ENCODE measurements at regions not wholly inside any gene's neighbourhood (a gene's known extent, or its start where the extent isn't known, plus 50 kb on each side); places are given as distances from the start of the nearest gene placed in this dataset.
"Not testable (repeated sequence)": the region's sequence is repeated elsewhere in the genome, so short reads cannot be mapped to it uniquely, and the experiment has no call there.

- DNase-seq: no peak
These were observed 710.2 kb upstream of the ACO1 start for GRCh38 chr9:31674264-31674663.

DNA sequence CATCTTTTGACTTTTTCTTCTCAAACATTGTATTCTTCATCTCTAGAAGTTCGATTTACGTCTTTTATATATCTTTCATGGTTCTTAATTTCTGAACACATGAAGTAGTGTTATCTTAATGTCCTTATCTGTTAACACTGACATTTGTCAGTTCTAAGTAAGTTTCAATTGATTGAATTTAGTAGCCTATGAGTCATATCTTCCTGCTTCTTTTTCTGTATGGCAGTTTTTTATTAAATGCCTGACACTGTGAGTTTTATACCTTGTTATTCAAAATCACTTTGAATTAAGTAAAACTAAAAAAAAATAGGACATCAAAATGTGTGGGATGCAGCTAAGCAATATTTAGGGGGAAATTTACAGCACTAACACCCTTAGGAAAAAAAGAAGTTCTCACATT is 707.0 kb upstream of the ACO1 start:
- no peak for DNase-seq

DNA sequence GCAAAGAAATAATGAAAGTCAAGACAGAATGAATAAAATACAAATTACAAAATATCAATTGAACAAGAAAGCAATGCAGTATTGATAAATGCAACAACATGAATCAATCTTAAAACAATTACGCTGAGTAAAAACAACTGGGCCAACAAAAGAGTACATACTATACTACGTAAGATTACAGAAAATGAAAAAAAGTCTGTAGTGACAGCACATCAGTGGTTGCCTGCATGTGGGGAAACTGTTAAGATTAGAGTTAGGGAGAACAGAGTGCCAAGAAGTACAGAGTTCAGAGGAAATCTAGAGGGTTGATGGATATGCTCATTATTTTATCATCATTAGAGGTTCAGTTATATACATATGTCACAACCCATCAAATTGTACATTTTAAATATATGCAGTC is 706.6 kb upstream of the ACO1 start:
- DNase-seq: no peak

GRCh38 chr9:31683116-31683515 is 701.3 kb upstream of the ACO1 start:
- DNase-seq: no peak

DNA sequence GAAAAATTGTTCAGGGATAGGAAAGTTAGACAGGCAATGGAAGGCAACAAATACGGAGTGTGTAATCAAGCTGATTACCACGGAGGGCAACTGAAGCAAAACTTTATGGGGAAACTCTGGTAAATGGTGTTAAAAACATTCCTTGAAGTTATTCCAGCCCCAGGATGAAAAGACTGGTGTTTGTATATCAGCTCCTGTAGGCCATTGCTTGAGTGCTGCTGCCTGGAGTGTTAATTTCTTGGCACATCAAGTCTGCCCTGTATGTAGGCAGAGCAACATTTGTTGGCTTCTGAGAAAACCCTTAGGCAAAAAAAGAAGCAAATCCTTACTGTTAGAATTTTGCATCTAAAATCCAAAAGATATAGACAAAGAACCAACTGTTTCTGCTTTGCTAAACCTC is 686.5 kb upstream of the ACO1 start:
- no peak for DNase-seq

DNA sequence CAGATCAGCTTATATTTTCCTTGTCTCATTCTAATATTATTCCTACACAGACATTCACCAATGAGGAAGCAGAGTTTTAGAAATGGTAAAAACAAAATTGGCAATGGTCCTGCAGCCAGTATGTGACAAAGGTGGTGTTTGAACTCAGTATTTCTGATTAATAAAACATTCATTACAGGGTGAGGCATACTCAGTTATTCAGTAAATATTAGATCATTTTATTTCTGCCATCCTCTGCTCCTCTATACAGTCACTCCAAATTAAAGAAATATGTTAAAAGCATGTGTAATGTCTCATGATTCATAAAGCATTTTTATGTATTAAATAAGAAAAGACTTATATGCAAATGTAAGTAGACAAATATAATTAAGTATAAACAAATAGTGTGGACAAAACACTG is 684.6 kb upstream of the ACO1 start:
- DNase-seq: no peak

DNA sequence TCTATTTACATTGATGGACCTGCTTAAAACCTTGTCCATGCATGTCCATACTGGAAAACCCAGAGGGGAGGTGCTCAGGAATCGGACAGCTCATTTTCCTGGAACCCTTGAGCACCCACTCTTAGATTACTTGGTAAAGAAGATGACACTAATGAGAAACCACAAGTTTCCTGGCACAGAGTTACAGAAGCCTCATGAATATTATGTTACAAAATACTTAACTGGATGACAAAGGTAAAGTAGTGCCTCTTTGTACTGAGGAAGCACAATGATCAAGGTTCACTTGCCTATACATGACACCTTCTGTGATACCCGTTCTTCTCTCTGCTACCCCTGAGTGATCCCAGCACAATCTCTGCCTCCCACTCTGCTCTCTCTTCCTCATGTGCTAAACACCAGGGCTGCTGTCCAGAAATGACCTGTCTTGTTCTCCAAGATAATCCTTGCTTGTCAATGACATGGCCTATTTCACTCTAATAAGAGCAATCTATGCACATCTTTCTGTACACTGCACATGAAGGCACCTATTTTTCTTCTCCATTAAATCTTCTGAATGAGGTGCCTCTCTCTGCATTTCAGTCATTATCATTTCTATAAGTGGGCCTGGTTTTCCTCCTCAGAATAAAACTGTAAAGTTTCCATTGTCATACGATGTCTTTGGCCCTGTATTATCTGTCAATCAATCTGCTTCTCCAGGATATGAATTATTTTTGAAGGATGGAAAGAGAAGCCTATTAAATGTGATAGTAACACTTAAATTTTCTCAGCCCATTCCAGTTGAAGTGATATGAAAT is 684.0 kb upstream of the ACO1 start:
- DNase-seq: no peak

GRCh38 chr9:31702957-31703356 is 681.5 kb upstream of the ACO1 start:
- no peak for DNase-seq

- no peak for DNase-seq
These were observed 669.2 kb upstream of the ACO1 start for GRCh38 chr9:31715250-31715649.

- DNase-seq: no peak
These were observed 665.2 kb upstream of the ACO1 start for GRCh38 chr9:31719262-31719661.

DNA sequence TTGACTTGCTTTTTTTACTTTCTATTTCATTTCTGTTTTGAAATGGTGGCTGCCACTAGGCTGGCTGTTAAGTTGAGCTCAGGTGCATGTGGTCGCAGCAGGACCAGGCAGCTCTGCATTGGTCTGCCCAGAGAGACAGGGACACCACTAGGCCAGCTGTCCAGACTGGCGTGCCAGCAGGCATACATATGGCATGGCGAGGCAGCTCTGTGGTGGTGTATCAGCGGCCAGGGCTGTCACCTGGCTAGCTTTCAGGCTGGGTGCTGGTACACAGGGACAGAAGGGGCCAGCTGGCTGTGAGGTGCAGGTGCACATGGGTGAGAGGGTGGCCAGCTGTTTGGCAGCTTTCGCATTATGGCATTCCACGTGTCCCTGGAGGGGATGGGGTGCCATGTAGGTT is 654.0 kb upstream of the ACO1 start:
- DNase-seq: no peak

DNA sequence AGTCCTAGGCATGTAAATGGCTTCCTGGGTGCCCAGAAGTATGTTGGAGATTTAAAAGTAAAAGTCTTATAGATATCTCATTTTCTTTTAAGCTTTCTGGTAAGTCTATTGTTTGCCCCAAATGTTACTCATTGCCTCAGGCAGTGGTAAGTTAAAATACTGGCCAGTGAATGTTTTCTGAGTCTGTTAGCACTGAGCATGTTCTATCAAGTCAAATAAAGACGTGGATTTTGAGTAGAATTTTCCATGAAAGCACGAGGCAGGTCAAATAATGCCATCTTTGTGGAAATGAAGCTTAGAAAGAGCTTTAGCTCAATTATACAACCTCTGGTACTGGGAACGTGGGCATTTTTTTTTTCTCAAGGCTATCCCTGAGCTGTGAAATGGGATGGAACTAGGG is 651.3 kb upstream of the ACO1 start:
- DNase-seq: no peak

DNA sequence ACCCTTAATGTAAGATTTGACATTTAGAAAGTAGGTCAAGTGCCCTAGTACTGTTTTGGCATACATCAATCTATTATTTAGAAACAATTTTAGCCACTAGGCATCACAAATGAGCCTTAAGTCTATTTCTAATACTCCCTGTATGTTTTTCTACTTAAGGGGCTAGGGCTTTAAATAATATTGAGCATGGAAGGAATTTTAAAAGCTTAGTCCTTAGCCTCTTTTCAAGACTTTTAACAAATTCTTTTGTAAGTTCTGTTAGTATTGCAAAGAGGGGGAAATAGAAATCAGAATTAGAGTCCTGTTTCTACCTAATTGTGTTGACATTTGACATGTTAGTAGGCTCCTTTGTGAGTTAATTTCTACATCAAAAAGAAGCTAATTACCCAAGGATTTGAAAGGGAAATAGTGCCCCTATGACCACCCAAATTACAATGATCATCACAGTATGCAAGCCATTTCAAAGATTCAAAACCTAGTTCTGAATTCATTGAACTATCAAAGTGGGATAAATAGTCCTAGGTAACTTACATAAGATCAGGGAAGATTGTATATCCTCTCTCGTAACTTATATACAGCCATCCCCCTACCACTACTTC is 647.8 kb upstream of the ACO1 start:
- DNase-seq: no peak

DNA sequence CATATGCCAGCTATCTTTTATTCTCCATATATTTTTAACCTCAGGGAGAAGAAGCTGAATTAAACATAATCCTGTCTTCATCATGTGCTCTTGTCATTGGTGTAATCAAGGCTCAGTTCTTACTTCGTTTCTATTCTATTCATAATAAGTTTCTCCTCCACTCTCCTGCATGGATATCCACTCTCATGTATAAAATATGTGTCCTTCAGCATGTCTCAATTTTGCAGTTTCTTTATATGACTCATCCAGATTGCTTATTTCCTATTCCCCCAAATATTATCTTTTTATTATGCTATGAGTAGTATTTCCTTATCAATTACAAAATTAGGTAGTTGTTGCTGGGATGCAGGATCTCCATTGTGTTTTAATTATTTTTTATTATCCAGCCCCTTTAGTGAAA is 643.7 kb upstream of the ACO1 start:
- DNase-seq: no peak

DNA sequence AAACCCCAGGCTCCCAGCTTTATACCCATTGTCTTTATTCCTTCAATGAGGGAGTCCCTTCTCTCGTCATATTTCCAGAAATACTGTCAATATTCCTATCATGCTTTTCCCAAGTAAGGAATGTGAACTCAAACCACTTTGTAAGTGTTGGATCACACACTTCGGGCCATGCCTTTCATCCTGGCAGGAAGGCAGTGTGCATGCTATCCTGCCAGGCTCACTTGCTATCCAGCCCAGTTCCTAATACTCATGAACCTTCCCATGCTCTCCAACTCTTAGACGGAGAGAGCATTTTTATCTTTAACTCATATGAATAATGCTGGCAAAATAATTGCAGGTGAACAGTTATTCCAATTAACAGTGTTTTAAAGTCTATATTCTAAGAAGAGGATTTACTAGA is 639.9 kb upstream of the ACO1 start:
- DNase-seq: no peak

GRCh38 chr9:31745468-31745867 is 639.0 kb upstream of the ACO1 start:
- no peak for DNase-seq

DNA sequence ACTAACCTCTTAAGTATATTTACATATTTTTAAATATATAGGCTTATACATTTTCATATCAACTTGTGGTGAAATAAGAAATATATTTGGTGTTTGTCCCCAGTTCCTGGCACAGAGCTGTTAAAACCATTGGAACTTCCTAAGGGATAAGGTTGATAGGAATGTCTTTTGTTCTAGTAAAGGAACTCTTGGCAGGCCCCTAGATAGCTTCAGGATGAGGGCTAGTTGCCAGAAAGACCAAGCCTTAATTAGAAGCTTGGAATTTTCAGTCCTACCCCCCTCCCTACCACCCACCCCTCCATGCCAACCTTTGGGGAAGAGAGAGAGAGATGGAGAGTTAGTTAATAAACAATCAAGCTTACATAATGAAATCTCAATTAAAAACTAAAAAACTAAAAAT is 638.6 kb upstream of the ACO1 start:
- DNase-seq: no peak

- no peak for DNase-seq
These were observed 630.7 kb upstream of the ACO1 start for GRCh38 chr9:31753756-31754155.

DNA sequence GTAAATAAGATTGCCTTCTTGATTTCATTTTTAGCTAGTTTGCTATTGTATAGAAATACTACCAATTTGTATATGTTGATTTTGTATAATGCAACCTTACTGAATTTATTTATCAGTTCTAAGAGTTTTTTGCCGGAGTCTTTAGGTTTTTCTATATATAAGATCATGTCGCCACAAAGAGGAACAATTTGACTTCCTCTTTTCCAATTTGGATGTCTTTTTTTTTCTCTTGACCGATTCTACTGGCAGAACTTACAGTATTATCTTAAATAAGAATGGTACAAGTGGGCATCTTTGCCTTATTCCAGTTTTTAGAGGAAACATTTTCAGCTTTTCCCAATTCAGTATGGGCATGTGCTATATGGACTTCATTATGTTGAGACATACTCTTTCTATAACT is 624.7 kb upstream of the ACO1 start:
- no peak for DNase-seq

- not testable (repeated sequence) for DNase-seq
These were observed 610.4 kb upstream of the ACO1 start for GRCh38 chr9:31774021-31774420.

DNA sequence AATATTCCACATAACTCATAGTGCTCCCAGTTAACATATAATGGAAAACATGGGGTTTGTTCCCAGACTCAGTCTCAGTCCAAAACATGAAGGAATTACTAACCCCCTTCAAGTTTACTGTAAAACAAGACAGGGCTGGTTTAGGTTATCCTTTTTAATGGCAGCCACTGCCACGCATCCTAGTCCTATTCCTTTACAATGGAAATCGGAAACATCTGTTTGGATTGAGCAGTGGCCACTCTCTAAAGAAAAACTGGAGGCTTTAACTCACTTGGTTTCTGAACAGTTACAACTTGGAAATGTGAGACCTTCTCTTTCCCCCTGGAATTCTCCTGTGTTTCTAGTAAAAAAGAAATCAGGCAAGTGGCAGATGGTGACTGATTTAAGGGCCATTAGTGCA is 609.9 kb upstream of the ACO1 start:
- no peak for DNase-seq

DNA sequence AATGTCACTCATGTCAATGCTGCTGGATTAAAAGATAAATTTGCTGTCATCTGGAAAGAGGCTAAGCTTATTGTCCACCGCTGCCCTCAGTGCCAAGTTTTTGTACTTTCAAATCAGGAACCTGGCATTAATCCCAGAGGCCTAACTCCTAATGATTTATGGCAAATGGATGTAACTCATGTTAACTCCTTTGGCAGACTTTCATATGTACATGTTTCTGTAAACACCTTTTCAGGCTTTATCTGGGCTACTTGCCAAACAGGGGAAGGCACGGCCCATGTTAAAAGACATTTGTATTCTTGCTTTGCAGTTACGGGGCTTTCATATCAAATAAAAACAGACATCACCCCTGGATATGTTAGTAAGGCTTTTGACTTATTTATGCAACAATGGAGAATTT is 608.0 kb upstream of the ACO1 start:
- DNase-seq: no peak

- no peak for DNase-seq
These were observed 601.0 kb upstream of the ACO1 start for GRCh38 chr9:31783491-31783890.

- no peak for DNase-seq
These were observed 593.7 kb upstream of the ACO1 start for GRCh38 chr9:31790720-31791119.

Data from GOT3 (cell line).